Mucosa of descending colon (tissue), 3 donors: ENCODE measurements at regions not wholly inside any gene's neighbourhood (a gene's known extent, or its start where the extent isn't known, plus 50 kb on each side); places are given as distances from the start of the nearest gene placed in this dataset.

Experiments
- ATAC-seq: fragments of 200-7000 bp; cut with Tn5 transposase; one replicate; pipeline ENCODE4 v1.9.1; 2020; ENCODE audit warnings: mild to moderate bottlenecking, moderate library complexity
- DNase-seq, 3 donors: peaks; one replicate each; pipeline ENCODE4 v3.0.0-alpha.2; 2020
- H3K36me3 ChIP-seq: fragments of 200-600 bp; one replicate; pipeline ENCODE4 v1.8.0; 2021; ENCODE audit warnings: low read depth, mild to moderate bottlenecking
- H3K4me1 ChIP-seq: fragments of 200-600 bp; one replicate; pipeline ENCODE4 v1.8.0; 2021; ENCODE audit warnings: low read depth, mild to moderate bottlenecking
- H3K4me3 ChIP-seq: fragments of 200-600 bp; one replicate; pipeline ENCODE4 v1.8.0; 2021; ENCODE audit warnings: mild to moderate bottlenecking
- H3K9me3 ChIP-seq: fragments of 200-600 bp; one replicate; pipeline ENCODE4 v1.8.0; 2021; ENCODE audit warnings: mild to moderate bottlenecking
- intact Hi-C, 2 donors: fragments of 100-400 bp; cut with DNase I in 1 of 2; cut with micrococcal nuclease in 1 of 2; formaldehyde crosslinking; loops; one replicate each; pipeline versions ENCODE4 v1.11.0 to v1.11.1; 2022; cut with DNase I, micrococcal nuclease
- TF ChIP-seq, protein P1 (sequence below): fragments of 200-600 bp; IDR thresholded peaks from one replicate; pipeline ENCODE4 v1.8.0; 2022; ENCODE audit warnings: antibody characterized with exemption, mild to moderate bottlenecking
- donor health status: DM: no; HTN: no; CAD: no; lungs with moderate emphysema.
- donor health status: DM: no; HTN: no; CAD: no.
- donor health status: DM: no; HTN: yes; CAD: no.

GRCh38 chr13:34320084-34320483, 502.1 kb downstream of the RFC3 start:
- intact Hi-C loops, result no loop called here
- no peak for ATAC-seq

GRCh38 chr13:34322014-34322742, 504.2 kb downstream of the RFC3 start:
- Histone ChIP-seq H3K4me3 (no peak overlapping the region), H3K9me3 (no peaks in the 10 kb centered on the region), H3K36me3 (no peaks in the 10 kb centered on the region), H3K4me1 (no peaks in the 10 kb centered on the region)
- ATAC-seq (no peak), DNase-seq (no peak)
- intact Hi-C loops, result no loop called here
- TF ChIP-seq, protein P1, sequence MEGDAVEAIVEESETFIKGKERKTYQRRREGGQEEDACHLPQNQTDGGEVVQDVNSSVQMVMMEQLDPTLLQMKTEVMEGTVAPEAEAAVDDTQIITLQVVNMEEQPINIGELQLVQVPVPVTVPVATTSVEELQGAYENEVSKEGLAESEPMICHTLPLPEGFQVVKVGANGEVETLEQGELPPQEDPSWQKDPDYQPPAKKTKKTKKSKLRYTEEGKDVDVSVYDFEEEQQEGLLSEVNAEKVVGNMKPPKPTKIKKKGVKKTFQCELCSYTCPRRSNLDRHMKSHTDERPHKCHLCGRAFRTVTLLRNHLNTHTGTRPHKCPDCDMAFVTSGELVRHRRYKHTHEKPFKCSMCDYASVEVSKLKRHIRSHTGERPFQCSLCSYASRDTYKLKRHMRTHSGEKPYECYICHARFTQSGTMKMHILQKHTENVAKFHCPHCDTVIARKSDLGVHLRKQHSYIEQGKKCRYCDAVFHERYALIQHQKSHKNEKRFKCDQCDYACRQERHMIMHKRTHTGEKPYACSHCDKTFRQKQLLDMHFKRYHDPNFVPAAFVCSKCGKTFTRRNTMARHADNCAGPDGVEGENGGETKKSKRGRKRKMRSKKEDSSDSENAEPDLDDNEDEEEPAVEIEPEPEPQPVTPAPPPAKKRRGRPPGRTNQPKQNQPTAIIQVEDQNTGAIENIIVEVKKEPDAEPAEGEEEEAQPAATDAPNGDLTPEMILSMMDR, result no peak

More at GRCh38 chr13:34320084-34320483, 502.1 kb downstream of the RFC3 start:
- Histone ChIP-seq H3K4me3 (no peak overlapping the region), H3K36me3 (no peaks in the 10 kb centered on the region), H3K4me1 (no peaks in the 10 kb centered on the region), H3K9me3 (no peaks in the 10 kb centered on the region)
- TF ChIP-seq, protein P1, result no peak
- no peak for DNase-seq

DNA sequence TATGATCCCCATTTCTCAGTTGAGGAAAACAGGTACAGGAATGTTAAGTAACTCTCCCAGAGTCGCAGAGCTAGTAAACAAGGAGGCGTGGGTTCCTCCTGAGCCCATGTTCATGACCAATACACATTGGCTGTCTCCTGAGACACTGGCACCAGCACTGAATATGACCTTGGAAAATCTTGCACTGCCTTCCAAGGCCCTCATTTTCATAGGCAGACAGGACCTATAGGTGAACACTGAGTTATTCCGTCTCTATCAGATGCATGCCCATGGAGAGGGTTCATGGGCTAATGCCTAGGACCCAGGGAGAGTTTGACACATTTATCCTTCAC, 504.8 kb downstream of the RFC3 start:
- H3K9me3 ChIP-seq, result no peaks in the 10 kb centered on the region
- ATAC-seq (no peak), DNase-seq (no peak)
- TF ChIP-seq, protein P1, result no peak
- H3K36me3 ChIP-seq, result no peaks in the 10 kb centered on the region
- no peaks in the 10 kb centered on the region for H3K4me1 ChIP-seq
- intact Hi-C loops, result no loop called here
- no peak overlapping the region for H3K4me3 ChIP-seq

- no peaks in the 10 kb centered on the region for H3K9me3 ChIP-seq
- TF ChIP-seq, protein P1, result no peak
- no peaks in the 10 kb centered on the region for H3K36me3 ChIP-seq
- H3K4me3 ChIP-seq, result no peak overlapping the region
- intact Hi-C loops, result no loop called here
- DNase-seq, result no peak
- no peaks in the 10 kb centered on the region for H3K4me1 ChIP-seq
- no peak for ATAC-seq
These were observed 517.4 kb downstream of the RFC3 start for GRCh38 chr13:34335014-34336007.

DNA sequence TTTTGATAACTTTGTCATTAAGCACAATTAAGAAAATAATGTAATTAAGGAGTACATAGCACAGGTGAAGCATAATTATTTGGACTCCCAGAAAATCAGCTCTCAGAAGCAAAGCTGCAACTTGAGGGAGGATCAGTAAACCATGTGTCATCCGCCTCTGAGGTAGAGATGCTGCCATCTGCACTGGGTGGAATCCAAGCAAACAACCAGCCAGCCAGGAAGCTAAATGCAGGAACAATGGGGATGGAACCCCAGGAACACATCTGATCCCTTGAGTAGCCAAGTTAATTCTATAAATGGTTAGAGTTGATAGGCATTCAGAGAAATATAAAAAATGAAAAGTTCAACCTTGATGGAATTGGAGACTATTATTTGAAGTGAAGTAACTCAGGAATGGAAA, 520.2 kb downstream of the RFC3 start:
- intact Hi-C loops, result no loop called here

More for the DNA sequence above, 520.2 kb downstream of the RFC3 start:
- H3K4me1 ChIP-seq, result no peaks in the 10 kb centered on the region
- TF ChIP-seq, protein P1, result no peak
- no peaks in the 10 kb centered on the region for H3K9me3 ChIP-seq
- H3K36me3 ChIP-seq, result no peaks in the 10 kb centered on the region
- DNase-seq (no peak), ATAC-seq (no peak)
- no peak overlapping the region for H3K4me3 ChIP-seq
